NCI-H128 (cell line): ENCODE measurements at regions not wholly inside any gene's neighbourhood (a gene's known extent, or its start where the extent isn't known, plus 50 kb on each side); places are given as distances from the start of the nearest gene placed in this dataset.
"Not testable (repeated sequence)": the region's sequence is repeated elsewhere in the genome, so short reads cannot be mapped to it uniquely, and the experiment has no call there.

Experiments
- DNase-seq: peaks from one replicate; lab custom pipeline; 2025; ENCODE audit not compliant: unreplicated experiment; lab: John Stamatoyannopoulos, UW

DNA sequence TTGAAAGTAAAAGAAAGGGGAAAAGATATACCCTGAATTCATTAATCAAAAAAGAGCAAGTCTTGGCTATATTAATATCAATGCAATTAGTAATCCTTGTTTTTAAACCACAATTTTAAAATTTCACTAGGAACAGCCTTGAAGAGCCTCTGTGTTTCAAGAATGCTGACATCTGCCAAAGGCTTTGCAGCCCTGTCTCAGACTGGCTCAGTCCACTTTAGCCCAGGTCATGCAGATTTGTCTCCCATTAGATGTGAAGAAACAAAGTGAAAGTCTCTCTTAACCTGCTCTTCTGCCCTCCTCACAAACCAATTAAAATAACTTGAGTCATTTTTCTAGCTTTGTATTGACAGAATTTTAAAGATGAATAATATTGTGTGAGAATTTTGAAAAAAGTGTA is 102.7 kb upstream of the CARMIL1 start:
- DNase-seq: no peak

DNA sequence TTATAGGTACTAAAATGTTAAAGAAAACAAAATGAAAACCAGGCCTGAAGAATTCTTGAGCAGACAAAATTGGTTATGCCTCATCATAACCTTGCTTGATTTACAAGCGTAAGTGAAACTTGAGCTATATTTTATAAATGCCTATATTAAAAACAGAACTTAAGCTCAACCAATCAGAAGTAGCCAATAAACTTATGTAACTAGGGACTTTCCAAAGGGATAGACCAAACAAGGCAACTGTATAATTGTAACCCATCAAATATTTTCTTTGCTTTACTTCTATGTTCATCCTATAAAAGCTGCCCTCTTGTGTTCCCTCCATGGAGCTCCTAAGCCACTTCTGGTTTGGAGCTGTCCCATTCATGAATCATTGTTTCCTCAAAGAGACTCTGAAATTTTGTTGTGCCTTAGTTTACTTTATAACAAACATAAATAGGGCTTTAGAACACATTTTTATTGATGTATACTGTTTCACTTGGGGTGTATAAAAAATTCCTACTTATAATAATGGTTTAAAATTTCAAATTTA is 101.6 kb upstream of the CARMIL1 start:
- DNase-seq: no peak

DNA sequence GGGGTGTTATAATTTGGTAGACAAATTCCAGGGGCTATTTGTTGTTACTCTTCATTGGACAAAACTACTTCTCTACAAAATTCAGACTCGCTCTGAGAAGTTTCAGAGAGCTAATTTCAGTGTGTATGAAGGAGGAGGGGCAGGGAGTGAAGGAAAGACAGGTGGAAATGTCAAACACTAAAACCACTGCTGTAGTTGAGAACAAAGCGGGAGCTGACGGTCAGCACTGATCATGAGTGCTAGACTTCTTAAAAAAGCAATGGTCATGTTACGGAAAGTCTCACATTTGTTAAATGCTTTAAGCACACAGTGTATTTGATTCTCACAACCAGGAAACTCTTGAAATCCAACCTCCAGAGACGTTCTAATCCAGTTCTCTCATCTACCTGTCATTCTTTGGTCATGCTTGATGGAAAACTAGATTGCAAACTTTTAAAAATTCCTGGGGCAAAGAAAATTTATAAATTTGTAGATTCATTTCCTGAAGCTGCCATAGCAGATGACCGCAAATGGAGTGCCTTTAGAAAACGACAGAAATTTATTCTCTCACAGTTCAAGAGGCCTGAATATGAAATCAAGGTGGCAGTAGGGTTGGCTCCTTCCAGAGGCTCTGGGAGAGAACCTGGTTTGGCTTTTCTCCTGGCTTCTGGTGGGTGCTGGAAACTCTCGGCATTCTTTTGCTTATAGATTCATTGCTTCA is 100.7 kb upstream of the CARMIL1 start:
- DNase-seq: no peak

DNA sequence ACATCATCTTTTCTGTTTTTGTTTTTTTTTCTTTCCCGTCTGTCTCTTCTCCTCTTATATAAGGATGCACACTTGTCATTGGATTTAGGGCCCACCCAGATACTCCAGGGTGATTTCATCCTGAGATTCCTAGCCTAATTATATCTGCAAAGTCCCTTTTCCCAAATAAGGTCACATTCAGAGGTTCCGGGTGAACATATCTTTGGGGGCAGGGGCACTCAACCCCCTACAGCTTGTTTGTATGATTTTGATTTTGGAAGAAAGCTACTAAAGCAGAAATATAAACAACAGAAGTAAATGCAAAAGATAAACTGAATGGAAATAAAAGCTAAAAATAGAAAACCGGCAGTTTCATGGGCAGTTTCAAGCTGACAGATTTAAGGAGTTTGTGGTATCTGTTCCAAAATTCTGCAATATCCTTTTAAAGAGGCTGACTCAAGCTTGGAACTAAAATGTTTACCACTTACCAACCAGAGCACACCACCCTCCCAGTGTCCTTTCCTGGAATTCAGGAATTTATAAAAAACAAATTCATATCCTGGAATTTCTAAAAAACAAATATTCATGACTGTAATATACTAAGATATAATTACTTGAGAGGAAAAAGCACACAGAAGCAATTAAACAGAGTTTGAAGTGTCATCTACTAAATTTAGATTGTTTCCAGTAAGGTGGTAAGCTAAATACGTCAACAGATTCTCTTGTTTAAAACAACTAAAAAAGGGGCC is 100.0 kb upstream of the CARMIL1 start:
- no peak for DNase-seq

DNA sequence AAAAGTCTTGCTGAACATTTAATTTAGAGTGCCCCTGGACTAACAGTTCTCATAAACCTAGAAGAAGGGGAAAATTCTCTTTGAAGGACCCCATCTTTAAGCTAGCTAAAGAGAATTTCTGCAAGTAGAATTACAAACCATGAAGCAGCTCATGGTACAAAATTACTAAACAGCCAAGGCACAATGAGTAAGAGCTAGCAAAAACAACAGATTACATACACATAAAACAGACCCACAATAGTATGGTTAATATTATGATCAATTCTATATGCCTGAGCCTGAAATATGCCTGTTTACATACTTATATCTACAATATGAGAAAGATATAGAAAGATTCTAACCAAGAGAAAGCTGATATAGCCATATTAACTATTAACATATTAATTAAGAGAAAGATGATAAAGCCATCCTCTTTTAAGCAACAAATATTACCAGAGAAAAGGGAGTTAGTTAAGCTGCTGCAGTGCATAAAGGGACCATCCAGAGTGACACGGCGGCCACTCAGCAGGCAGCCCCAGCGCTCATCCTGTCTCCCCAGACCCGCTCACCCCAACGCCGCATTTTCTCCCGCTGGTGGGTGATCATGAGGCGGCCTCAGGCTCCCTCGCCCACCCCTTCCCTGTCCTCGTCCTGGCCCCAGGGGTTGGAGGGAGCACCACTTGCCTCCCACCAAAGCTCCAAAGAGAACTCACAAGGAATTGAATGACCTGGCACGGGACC is 98.4 kb upstream of the CARMIL1 start:
- DNase-seq: no peak

DNA sequence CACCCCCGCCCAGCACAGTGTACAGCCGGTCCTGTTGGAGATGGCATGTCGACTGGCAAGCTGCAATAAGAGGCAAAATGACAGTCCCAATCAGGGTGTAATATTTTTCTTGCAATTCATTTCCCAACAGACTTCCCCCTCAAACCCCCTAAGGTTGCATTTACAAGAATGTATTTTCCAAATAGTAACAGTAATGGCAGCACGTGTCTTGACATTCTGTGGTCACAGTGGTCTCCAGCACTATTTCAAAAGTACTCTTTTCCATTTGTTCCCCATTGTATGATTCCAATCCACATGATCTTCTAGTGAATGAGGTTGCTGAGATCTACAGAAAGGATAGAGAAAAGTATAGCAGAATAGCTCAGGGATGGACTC is 97.8 kb upstream of the CARMIL1 start:
- no peak for DNase-seq

DNA sequence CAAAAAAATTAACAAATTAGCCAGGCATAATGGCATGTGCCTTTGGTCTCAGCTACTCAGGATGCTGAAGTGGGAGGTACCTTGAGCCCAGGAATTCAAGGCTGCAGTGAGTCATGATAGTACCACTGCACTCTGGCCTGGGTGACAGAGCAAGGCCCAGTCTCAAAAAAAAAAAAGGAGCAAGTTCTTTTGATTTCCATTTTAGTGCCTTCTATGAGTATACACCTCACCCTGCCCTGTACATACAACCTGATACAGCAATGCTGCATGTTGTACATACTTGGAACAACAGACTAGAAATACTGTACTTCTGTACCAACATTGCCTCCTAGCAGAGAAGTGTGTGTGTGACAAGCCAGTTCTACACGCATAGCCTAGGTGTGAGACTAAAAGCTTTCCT is 97.3 kb upstream of the CARMIL1 start:
- DNase-seq: no peak

DNA sequence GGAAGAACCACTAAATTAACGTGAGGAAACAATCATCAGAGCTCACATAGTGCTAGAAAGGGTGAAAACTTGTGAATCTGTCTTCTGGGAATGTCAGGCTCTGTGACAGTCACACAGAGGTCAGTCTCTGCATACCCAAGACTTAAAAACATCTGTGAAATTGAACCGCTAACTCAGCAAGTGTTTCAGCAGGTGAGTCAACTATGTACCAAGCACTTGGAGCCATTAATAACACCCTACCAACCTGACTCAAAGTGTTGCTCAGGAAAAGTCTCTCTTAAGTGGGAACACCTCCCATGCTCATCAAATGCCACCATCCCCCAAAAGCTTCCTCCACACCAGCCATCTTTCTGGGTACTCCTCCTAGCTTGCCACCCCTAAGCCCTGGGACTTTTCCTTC is 92.3 kb upstream of the CARMIL1 start:
- no peak for DNase-seq

DNA sequence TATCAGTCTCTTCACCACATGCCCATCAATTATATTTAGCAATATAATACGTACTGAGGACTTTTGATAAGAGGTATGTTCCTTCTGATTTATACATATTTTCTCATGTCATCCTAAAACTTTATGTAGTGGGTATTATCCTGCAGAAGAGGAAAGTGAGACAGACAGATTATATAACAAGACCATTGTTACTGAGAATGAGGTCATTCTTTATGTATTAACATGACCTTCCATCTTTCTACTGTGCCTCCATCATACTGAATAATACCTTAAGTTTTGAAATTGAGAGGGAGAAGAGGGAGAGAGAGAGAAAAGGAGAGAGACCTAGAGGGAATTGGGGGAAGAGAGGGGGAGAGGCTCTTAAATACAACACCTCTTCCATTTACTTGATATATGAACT is 90.9 kb upstream of the CARMIL1 start:
- no peak for DNase-seq

DNA sequence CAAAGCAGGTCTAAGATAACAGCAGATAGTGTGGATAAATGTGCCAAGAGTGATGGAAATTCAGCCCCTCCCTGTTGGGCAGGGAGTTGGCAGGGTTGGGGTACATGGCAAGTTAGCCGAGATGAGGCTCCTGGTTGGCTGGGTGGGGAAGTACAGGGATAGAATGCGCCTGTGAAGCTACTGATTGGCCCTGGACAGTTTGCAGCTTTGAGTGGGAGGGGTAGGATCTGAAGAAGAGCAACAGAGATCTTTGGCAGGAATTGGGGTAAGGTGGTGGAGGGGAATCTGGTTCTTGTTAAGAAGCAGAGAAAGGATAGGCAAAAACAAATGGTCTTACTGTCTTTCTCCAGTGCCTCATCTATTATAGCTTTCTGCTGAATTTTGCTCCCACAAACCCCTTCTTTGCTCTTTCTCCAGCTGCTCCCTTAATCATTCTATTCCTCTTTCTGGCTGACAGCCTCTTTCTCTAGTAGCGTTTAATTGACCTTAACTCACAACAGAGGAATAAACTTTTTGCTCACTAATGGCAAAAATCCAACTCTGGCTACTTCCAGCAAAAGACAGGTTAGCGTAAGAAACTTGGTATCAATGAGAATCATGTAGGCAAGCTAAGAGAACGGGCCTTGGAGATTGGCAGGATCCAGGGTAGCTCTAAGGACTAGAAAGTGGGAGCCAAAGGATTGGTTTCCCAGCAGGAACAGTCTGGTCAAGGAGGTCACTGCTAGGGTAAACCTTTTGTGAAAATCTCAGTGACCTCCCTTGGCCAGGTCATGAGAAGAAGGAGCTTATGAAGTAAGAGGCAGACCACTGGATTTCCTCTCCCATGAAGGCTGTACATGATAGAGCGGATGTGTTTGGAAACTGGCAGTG is 86.3 kb upstream of the CARMIL1 start:
- DNase-seq: no peak

DNA sequence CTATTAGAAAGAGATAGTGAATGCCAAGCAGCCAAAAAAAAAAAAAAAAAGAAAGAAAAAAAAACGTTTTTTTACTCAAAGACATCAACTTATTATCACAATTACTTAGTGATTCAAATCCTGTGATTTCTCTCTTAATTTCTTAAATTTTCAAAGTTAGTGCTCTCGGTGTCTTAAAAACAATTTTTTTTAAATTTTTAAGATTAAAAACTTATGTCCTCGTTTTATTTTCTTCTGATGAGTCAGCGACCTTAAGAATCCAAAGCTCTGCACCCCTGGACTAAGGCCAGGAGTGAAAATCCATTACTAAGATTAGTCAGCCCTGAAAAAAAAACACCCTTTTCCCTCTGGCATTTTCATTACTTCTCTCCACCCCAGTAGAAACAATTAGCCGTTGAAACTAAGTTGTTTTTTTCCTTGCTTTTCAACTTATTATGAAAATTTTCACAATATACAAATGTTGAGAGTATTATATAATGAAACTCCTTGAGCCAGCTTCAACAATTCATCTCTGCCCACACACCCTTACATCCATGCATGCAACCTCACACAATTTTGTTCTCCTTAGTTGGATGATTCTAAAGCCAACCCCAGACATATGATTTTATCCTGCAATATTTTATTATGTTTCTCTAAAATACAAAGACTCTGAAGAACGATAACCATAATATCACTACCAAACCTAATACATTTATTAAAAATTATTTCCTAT is 85.6 kb upstream of the CARMIL1 start:
- DNase-seq: no peak

DNA sequence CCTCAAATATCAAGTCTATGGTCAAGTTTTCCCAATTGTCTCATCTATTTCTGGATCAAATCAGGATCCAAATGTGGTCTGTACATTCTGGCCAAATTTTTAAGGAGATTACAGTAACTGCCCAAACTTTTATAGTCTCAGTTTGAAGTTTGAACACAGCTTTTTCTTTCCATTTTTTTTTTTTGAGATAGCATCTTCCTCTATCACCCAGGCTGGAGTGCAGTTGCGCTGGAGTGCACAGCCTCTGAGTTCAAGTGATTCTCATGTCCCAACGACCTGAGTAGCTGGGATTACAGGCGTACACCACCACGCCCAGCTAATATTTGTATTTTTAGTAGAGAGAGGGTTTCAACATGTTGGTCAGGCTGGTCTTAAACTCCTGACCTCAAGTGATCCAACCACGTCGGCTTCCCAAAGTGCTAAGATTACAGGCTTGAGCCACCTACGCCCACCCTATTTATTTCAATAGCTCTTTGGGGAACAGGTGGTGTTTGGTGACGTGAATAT is 84.9 kb upstream of the CARMIL1 start:
- no peak for DNase-seq

DNA sequence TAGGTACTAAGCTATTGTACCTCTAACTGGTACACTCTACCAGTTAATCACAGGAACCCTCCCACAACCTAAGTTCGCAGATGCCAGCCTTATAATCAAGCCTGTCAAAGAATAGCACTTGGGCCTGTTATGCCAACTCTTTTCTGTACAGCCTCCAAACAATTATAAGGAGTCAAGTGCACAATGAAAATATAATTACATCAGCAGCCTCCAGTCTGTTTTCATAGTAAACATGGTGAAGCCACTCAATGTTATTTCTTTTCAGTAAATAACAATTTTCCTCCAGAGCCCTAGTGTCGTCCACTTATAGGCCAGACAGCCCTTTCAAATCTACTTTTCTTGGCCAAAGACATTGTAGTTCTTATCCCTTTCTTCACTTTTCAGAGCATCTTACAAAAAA is 82.7 kb upstream of the CARMIL1 start:
- no peak for DNase-seq

DNA sequence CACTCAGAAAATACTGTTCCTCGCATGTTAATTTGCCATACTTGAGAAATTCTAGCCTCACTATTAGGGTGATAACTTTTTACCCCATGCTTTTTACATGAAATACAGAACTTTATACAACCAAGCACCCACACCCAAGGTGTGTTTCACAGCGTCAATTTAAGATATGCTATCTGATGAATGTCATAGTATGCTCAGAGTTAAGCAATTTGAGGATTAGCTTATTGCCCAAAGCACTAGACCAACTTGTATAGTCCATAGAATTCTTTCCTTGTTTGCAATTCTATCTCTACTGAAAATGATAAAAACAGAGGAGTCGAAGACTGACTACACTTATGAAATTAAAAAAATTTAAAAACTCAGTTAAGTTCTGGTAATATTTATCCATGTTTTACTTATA is 82.1 kb upstream of the CARMIL1 start:
- DNase-seq: no peak

DNA sequence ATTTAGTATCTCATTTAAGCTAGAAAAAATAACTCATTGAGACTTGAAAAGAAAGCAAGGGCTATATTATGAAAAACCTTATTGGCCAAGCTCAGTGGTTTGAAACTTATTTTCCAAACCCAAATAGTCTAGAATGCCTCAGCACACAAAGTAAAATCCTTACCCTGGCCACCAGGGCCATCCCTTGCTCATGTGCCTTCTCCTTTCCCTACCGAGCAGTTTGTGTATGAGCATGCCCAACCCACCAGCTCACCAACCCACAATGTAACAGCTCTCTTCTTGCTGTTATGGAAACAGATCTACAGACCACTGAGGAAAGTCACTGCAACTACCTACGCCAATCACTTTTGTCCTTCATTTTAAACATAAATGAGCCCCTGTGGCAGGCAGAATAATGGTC is 79.6 kb upstream of the CARMIL1 start:
- DNase-seq: no peak

DNA sequence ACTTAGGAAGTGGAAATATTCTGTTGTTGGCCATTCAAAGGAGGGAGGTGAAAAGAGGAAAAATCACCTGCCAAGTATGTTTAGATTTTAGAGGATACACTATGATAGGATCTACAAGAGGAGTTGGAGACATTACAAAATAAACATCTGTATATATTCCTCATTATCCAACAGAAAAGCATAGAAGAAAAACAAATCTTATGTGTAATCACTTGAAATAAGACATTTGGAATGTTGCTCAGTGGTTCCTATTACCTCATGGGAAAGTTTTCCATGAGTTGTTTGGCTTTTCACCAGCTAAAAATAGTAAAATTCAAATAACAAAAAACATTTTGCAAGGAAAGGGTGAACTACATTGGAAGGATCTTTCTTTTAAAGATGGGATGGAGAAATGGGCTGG is 76.7 kb upstream of the CARMIL1 start:
- DNase-seq: no peak

DNA sequence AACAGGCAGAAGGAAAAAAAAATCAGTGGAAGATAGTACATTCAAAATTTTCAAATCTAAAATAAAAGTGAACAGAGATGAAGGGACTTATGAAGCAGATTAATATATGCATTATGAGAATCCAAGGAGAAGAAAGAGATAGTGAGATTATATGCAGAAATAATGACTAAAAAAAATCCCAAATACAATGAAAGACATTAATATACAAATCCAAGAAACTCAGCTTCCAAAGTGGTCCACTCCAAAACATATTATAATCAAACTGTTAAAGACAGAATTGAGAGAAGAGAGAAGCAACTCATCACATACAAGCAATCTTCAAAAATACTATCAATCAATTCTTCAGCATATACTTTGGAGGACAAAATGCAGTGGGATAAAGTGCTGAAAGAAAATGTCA is 73.5 kb upstream of the CARMIL1 start:
- no peak for DNase-seq

DNA sequence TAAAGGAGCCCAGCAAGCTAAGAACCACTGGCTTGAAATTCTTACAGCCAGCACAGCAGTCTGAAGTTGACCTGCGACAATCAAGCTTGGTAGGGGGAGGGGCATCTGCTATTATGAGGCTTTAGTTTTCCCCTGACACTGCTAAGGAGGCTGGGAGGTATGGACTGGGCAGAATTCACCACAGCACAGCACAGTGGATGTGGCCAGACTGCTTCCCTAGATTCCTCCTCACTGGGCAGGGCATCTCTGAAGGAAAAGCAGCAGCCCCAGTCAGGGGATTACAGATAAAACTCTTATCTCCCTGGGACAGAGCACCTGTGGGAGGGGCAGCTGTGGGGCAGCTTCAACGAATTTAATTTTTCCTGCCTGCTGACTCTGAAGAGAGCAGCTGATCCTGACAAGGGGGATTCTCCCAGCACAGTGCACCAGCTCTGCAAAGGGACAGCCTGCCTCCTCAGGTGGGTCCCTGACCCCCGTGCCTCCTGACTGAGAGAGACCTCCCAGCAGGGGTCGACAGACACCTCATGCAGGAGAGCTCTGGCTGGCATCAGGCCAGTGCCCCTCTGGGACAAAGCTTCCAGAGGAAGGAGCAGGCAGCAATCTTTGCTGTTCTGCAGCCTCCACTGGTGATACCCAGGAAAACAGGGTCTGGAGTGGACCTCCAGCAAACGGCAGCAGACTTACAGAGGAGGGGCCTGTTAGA is 71.6 kb upstream of the CARMIL1 start:
- not testable (repeated sequence) for DNase-seq

DNA sequence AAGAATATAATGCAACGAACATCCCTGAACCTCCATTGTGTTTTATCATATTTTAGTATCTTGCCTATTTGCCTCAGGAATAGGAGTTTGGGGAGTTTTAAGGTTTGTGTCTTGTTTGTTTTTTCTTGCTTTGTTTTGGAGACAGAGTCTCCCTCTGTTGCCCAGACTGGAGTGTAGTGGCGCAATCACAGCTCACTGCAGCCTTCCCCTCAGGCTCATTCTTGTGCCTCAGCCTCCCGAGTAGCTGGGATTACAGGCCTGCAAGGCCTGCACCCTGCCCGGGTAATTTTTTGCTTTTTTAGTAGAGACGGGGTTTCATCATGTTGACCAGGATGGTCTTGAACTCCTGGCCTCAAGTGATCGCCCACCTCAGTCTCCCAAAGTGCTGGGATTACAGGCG is 63.3 kb upstream of the CARMIL1 start:
- no peak for DNase-seq

DNA sequence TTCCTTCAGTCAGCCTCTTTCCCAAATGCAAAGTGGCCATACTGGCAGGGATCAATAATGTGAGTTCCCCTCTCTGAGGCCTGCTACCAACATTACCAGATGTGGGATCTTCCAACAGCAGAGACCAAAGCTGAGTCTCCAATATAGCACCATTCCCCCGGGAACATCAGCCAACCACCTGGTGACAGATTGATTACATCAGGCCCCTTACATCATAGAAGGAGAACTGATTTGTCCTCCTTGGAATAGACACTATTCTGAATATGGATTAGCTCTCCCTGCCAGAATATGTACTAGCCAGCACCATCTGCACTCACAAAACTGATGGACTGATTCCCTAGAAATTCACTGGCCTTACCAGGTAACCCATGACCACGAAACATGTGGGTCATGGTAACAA is 61.9 kb upstream of the CARMIL1 start:
- DNase-seq: no peak
